GM18519 (cell line): ENCODE measurements at regions not wholly inside any gene's neighbourhood (a gene's known extent, or its start where the extent isn't known, plus 50 kb on each side); places are given as distances from the start of the nearest gene placed in this dataset.
"Not testable (repeated sequence)": the region's sequence is repeated elsewhere in the genome, so short reads cannot be mapped to it uniquely, and the experiment has no call there.

Experiments used
- ATAC-seq: cut with Tn5 transposase; IDR thresholded peaks from one replicate; pipeline ENCODE4 v1.9.1; 2021; ENCODE audit warnings: mild to moderate bottlenecking, moderate library complexity; ENCODE audit not compliant: unreplicated experiment, low FRiP score

GRCh38 chr5:42874621-42875198 lies 63.0 kb upstream of the SELENOP start:
- ATAC-seq, result no peak

- no peak for ATAC-seq
Observed at GRCh38 chr5:42872865-42873264, 61.2 kb upstream of the SELENOP start.

GRCh38 chr5:42870882-42871418 lies 59.3 kb upstream of the SELENOP start:
- ATAC-seq, result no peak

GRCh38 chr5:42868417-42868816 lies 56.7 kb upstream of the SELENOP start:
- ATAC-seq, result not testable (repeated sequence)

GRCh38 chr5:42864749-42865148 lies 53.1 kb upstream of the SELENOP start:
- not testable (repeated sequence) for ATAC-seq
